CD4-positive, alpha-beta T cell (primary cell): ENCODE measurements at regions not wholly inside any gene's neighbourhood (a gene's known extent, or its start where the extent isn't known, plus 50 kb on each side); places are given as distances from the start of the nearest gene placed in this dataset.

ENCODE experiments used
- ATAC-seq: fragments of 200-7000 bp; cut with Tn5 transposase; one replicate; pipeline ENCODE4 v1.10.0; 2022; ENCODE audit warnings: mild to moderate bottlenecking; ENCODE audit not compliant: poor library complexity
- CTCF ChIA-PET: fragments of 350-600 bp; sonication (Branson Sonifier 250); formaldehyde crosslinking; loops from one replicate; lab custom pipeline; 2021; ENCODE audit warnings: antibody characterized with exemption, inconsistent platforms; lab: Charles Lee
- POLR2A ChIA-PET: fragments of 350-600 bp; sonication (Branson Sonifier 250); formaldehyde crosslinking; loops from one replicate; lab custom pipeline; 2021; ENCODE audit warnings: antibody characterized with exemption, inconsistent platforms; lab: Charles Lee
- DNase-seq, 14 experiments: peaks; one replicate each; pipeline ENCODE4 v3.0.0-alpha.2; 2013 to 2020; ENCODE audit warnings: mixed read lengths in 2 of 14
- H3K27ac ChIP-seq, 2 donors: one replicate each; pipeline versions ENCODE4 v1.5.1 to v1.7.0; 2013; ENCODE audit warnings: low read length in 2 of 2, low read depth in 1 of 2, mild to moderate bottlenecking in 1 of 2
- H3K27me3 ChIP-seq, 2 experiments: 1 replicate in 1 of 2; 2 replicates in 1 of 2; pipeline versions ENCODE4 v1.6.1 to v1.7.0; 2013; ENCODE audit warnings: low read length in 2 of 2, control low read depth in 1 of 2, mild to moderate bottlenecking in 1 of 2, moderate library complexity in 1 of 2; ENCODE audit not compliant: insufficient read depth in 2 of 2, control insufficient read depth in 1 of 2
- H3K36me3 ChIP-seq: one replicate; pipeline ENCODE4 v1.6.1; 2013; ENCODE audit warnings: low read length, control low read depth; ENCODE audit not compliant: insufficient read depth
- H3K4me1 ChIP-seq: one replicate; pipeline ENCODE4 v1.6.1; 2013; ENCODE audit warnings: low read length, control low read depth; ENCODE audit not compliant: insufficient read depth
- H3K4me3 ChIP-seq: one replicate; pipeline ENCODE4 v1.5.1; 2013; ENCODE audit warnings: mild to moderate bottlenecking, low read length, moderate library complexity
- H3K9me3 ChIP-seq, 2 experiments: 1 replicate in 1 of 2; 2 replicates in 1 of 2; pipeline versions ENCODE4 v1.6.1 to v1.7.0; 2013; ENCODE audit warnings: low read length in 2 of 2, mild to moderate bottlenecking in 2 of 2, control low read depth in 1 of 2, moderate library complexity in 1 of 2; ENCODE audit not compliant: control insufficient read depth in 1 of 2, insufficient read depth in 1 of 2
- H3K27ac Mint-ChIP-seq: one replicate; pipeline ENCODE4 v1.8.0; 2020; ENCODE audit warnings: mixed read lengths
- H3K27me3 Mint-ChIP-seq: one replicate; pipeline ENCODE4 v1.8.0; 2021; ENCODE audit warnings: mixed read lengths
- H3K36me3 Mint-ChIP-seq: one replicate; pipeline ENCODE4 v1.8.0; 2021; ENCODE audit warnings: low read depth, mixed read lengths
- H3K4me1 Mint-ChIP-seq: one replicate; pipeline ENCODE4 v1.8.0; 2021; ENCODE audit warnings: low read depth, mixed read lengths
- H3K4me3 Mint-ChIP-seq: one replicate; pipeline ENCODE4 v1.8.0; 2020; ENCODE audit warnings: mild to moderate bottlenecking, mixed read lengths
- H3K9me3 Mint-ChIP-seq: one replicate; pipeline ENCODE4 v1.8.0; 2020; ENCODE audit warnings: mixed read lengths
- CTCF ChIP-seq: fragments of 200-600 bp; IDR thresholded peaks from one replicate; pipeline ENCODE4 v1.8.0; 2022; ENCODE audit warnings: antibody characterized with exemption, mild to moderate bottlenecking
- intact Hi-C, 2 experiments: fragments of 100-400 bp; cut with DNase I in 1 of 2; cut with micrococcal nuclease in 1 of 2; formaldehyde crosslinking; loops; one replicate each; pipeline versions ENCODE4 v1.15.1 to v1.9.0; 2023 to 2025; cut with DNase I, micrococcal nuclease

DNA sequence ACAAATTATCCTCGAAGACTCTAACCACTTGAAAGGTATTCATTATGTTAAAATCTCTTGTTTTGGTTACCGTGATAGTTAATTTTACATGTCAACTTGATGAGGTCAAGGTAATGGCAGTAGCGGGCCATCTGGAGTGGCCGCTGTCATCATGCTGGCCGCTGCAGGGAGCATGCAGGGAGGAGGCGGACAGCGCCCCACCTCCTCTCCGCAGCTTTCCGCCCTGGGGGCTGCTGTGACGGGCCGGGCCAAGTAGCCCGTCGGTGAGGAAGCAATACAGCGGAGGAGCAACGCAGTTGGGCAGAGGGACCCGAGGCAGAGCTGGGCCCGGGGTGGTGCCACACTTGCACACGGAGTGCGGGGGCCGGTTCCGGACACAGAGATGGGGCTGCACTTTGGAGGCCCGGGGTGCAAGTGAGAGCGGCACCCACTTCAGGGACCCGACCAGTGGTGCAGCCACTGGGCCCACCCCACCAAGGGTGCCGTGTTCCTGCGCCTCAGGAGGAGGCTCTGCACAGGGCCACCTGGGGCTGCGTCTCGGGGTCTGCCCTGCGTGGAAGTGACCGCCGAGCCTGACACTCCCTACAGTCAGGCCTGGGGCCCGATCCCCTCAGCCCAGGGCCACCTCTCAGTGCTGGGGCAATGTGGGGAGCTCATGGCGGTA, 452.4 kb downstream of the LRATD1 start:
- POLR2A ChIA-PET, result no interaction called here
- Histone ChIP-seq H3K27me3 (no peaks in the 10 kb centered on the region), H3K4me1 (no peaks in the 10 kb centered on the region), H3K4me3 (no peak overlapping the region), H3K27ac (no peak overlapping the region), H3K9me3 (peaks cover 0 to 12% of the 10 kb centered on the region in 2 experiments), H3K36me3 (no peaks in the 10 kb centered on the region)
- ATAC-seq (no peak), DNase-seq (no peak)
- intact Hi-C loops, result no loop called here
- TF ChIP-seq CTCF, result no peak
- H3K4me1 Mint-ChIP-seq, result no peaks in the 10 kb centered on the region
- H3K9me3 Mint-ChIP-seq, result no peaks in the 10 kb centered on the region
- H3K36me3 Mint-ChIP-seq, result no peaks in the 10 kb centered on the region
- H3K27me3 Mint-ChIP-seq, result peaks cover 2% of the 10 kb centered on the region
- H3K27ac Mint-ChIP-seq, result no peak overlapping the region
- H3K4me3 Mint-ChIP-seq, result no peak overlapping the region
- CTCF ChIA-PET, result no interaction called here

DNA sequence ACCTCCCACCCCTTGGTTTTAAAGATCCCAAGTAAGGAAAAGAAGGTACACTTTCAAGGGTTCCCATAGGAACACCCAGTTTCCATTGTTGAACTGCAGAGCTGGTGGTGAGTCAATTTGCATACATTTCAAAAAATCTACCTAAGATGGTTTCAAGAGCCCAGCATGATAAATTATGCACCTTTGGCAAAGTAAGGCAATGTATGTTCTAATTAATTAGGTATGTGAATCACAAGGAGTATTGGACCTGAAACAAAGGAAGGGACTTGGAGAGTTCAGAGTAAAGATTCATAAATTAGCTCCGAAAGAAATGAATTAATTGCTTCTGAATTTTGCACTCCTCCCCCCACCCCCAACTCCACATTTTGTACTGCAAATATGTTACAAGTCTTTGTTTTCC, 459.7 kb downstream of the LRATD1 start:
- DNase-seq (no peak), ATAC-seq (no peak)
- Mint-ChIP-seq H3K9me3 (no peaks in the 10 kb centered on the region), H3K4me3 (no peak overlapping the region), H3K36me3 (no peaks in the 10 kb centered on the region), H3K27ac (no peak overlapping the region), H3K4me1 (no peaks in the 10 kb centered on the region), H3K27me3 (no peaks in the 10 kb centered on the region)
- no peaks in the 10 kb centered on the region for H3K36me3 ChIP-seq
- H3K27me3 ChIP-seq, result no peaks in the 10 kb centered on the region
- no peak overlapping the region for H3K27ac ChIP-seq
- CTCF ChIA-PET, result no interaction called here
- H3K9me3 ChIP-seq, result no peaks in the 10 kb centered on the region
- intact Hi-C loops, result no loop called here
- H3K4me3 ChIP-seq, result no peak overlapping the region
- no peaks in the 10 kb centered on the region for H3K4me1 ChIP-seq
- POLR2A ChIA-PET, result no interaction called here
- no peak for TF ChIP-seq CTCF

DNA sequence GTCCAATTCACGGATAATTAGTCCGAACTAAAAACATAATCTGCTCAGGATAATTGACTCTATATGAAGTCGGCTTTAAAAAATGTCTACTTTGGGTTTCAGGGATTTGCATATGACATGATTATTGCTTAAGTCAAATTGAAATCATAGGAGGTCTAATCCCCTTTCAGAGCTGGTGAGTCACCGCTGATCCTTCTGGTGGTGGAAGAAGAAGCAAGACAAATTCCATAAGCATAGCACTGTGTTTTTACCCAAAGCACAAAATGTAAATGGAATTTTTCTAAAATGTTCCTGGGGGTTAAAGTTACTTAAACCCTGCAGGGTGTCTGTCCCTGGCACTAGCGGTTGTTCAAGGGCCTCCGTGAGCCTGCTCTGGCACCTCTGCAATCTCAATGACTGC, 460.2 kb downstream of the LRATD1 start:
- ATAC-seq, result no peak
- POLR2A ChIA-PET, result no interaction called here

More for the DNA sequence above, 460.2 kb downstream of the LRATD1 start:
- Histone ChIP-seq H3K36me3 (no peaks in the 10 kb centered on the region), H3K4me1 (no peaks in the 10 kb centered on the region), H3K27me3 (no peaks in the 10 kb centered on the region), H3K4me3 (no peak overlapping the region), H3K9me3 (no peaks in the 10 kb centered on the region), H3K27ac (no peak overlapping the region)
- CTCF ChIA-PET, result no interaction called here
- Mint-ChIP-seq H3K9me3 (no peaks in the 10 kb centered on the region), H3K4me1 (no peaks in the 10 kb centered on the region), H3K36me3 (no peaks in the 10 kb centered on the region), H3K27me3 (no peaks in the 10 kb centered on the region), H3K27ac (no peak overlapping the region), H3K4me3 (no peak overlapping the region)
- DNase-seq, result no peak
- no peak for TF ChIP-seq CTCF
- intact Hi-C loops, result no loop called here
